Immature natural killer cell (primary cell): ENCODE measurements at regions not wholly inside any gene's neighbourhood (a gene's known extent, or its start where the extent isn't known, plus 50 kb on each side); places are given as distances from the start of the nearest gene placed in this dataset.

Experiments used
- DNase-seq, 3 donors: peaks; one replicate each; pipeline ENCODE4 v3.0.0; 2022; ENCODE audit warnings: mixed read lengths in 1 of 3
- H3K27ac Mint-ChIP-seq, 6 donors: one replicate each; pipeline ENCODE4 v1.8.0; 2020; ENCODE audit warnings: mixed read lengths in 6 of 6, mild to moderate bottlenecking in 5 of 6, inconsistent platforms in 4 of 6, moderate library complexity in 3 of 6
- H3K27me3 Mint-ChIP-seq, 3 donors: one replicate each; pipeline ENCODE4 v1.8.0; 2020 to 2021; ENCODE audit warnings: low read depth in 3 of 3, mild to moderate bottlenecking in 3 of 3, mixed read lengths in 3 of 3, moderate library complexity in 3 of 3, inconsistent platforms in 1 of 3
- H3K36me3 Mint-ChIP-seq, 3 donors: one replicate each; pipeline ENCODE4 v1.8.0; 2020; ENCODE audit warnings: mixed read lengths in 3 of 3, inconsistent platforms in 2 of 3, mild to moderate bottlenecking in 2 of 3
- H3K4me1 Mint-ChIP-seq, 2 donors: one replicate each; pipeline ENCODE4 v1.8.0; 2020; ENCODE audit warnings: inconsistent platforms in 2 of 2, mild to moderate bottlenecking in 2 of 2, mixed read lengths in 2 of 2, moderate library complexity in 1 of 2
- H3K4me3 Mint-ChIP-seq, 5 donors: one replicate each; pipeline ENCODE4 v1.8.0; 2020; ENCODE audit warnings: mild to moderate bottlenecking in 5 of 5, mixed read lengths in 5 of 5, inconsistent platforms in 3 of 5, moderate library complexity in 3 of 5
- H3K9me3 Mint-ChIP-seq, 6 donors: one replicate each; pipeline ENCODE4 v1.8.0; 2020; ENCODE audit warnings: mild to moderate bottlenecking in 6 of 6, mixed read lengths in 6 of 6, inconsistent platforms in 4 of 6, moderate library complexity in 3 of 6

DNA sequence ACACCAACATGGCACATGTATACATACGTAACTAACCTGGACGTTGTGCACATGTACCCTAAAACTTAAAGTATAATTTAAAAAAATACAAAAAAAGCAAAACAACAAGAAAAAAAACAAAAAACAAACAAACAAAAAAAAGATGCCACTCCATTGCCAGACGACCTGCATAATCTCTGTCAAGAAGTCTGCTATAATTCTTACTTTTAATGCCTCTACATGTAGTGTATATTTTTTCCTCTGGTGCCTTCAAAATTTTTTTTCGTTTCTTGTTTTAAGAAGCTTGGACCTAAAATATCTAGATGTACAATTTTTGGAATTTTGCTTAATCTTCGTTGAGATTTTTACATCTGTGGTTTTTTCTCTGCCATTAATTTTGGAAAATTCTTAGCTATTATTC, 235.6 kb upstream of the ZNF521 start:
- no peak overlapping the region for H3K27ac Mint-ChIP-seq
- no peak for DNase-seq
- no peaks in the 10 kb centered on the region for H3K4me1 Mint-ChIP-seq
- H3K36me3 Mint-ChIP-seq = peaks cover 0 to 9% (median 0%) of the 10 kb centered on the region in 3 donors
- H3K4me3 Mint-ChIP-seq = no peak overlapping the region
- peaks cover 7 to 13% (median 10%) of the 10 kb centered on the region in 6 donors for H3K9me3 Mint-ChIP-seq
- peaks cover 0 to 3% (median 2%) of the 10 kb centered on the region in 3 donors for H3K27me3 Mint-ChIP-seq

DNA sequence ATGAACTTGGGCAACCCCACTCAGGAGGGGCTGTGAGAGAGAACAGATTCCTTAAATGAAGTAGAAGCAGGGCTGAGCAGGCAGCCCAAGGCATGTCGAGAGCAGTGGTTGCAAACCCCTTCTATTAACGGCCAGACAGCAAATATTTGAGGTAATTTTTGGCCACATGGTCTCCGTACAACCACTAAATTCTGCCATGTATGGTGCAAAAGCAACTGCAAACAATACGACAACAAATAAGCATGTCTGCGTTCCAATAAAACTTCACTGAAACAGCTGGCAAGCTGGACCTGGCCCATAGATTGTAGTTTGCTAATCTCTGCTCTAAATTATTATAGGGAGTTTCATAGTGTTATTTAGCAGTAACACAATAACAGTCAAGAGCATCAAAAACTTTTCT, 217.0 kb upstream of the ZNF521 start:
- peaks cover 0 to 2% (median 0%) of the 10 kb centered on the region in 3 donors for H3K27me3 Mint-ChIP-seq
- H3K4me1 Mint-ChIP-seq = no peaks in the 10 kb centered on the region
- no peak for DNase-seq
- no peaks in the 10 kb centered on the region for H3K9me3 Mint-ChIP-seq
- H3K36me3 Mint-ChIP-seq = peaks cover 0 to 3% (median 0%) of the 10 kb centered on the region in 3 donors
- H3K4me3 Mint-ChIP-seq = no peak overlapping the region
- H3K27ac Mint-ChIP-seq = no peak overlapping the region

DNA sequence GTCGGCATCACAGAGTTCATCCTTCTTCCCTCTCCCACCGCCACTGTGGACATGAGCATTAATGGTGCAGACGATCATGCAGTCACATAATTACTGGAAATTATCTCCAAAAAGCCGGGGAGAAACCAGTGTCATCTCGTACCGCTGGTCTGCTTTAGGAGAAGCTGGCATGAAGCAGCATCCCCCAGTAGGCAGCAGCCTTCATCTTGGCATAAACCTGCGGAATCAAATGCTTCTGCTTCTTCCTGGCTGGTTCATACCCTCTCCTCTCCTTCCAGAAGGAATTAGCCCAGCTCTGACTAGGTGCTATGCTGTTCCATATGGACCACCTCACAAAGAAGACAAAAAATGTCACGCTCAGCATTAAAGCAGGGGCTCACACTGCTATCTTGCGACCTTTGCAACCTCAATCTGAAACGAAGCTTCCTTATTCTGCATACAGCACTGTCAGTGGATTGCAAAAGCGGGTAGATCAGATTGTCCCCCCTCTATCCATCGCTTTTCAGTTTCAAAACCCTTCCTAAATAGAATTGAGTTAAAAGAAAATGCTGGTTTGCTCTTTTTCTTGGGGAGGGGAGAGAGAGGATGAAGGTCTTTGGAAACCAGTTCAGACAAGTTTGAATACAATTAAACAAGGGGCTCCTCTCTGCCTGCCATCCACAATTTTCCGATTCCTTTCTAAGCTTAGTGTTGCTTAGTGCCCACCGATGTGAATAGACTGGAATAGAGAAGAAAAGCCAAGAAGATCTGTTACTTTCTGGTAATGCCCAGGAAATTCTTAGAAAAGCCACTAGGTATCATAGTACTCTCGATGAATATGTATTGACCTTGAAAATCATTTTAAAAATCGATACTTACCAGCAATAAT, 212.1 kb upstream of the ZNF521 start:
- Mint-ChIP-seq H3K4me1 (no peaks in the 10 kb centered on the region), H3K27me3 (peaks cover 0 to 2% (median 0%) of the 10 kb centered on the region in 3 donors), H3K9me3 (no peaks in the 10 kb centered on the region), H3K36me3 (no peaks in the 10 kb centered on the region), H3K4me3 (no peak overlapping the region), H3K27ac (no peak overlapping the region)
- DNase-seq = no peak

DNA sequence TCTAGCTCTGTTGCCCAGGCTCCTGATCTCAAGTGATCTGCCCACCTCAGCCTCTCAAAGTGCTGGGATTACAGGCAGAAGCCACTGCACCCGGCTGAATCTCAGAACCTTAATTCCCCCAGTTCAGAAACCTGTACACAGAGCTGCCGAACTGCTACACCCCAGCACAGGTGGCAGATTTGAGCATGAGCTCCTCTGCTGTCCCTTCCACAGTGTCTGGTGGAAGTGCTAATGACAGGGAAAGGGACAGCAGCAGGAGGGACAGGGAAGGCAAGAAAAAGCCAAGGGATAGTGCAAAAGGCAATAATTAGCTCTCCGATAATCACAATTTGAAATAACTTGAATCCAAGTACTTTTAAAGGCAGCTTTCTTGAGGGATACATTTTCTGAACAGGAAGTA, 211.4 kb upstream of the ZNF521 start:
- Mint-ChIP-seq H3K36me3 (no peaks in the 10 kb centered on the region), H3K4me3 (no peak overlapping the region), H3K27ac (no peak overlapping the region), H3K4me1 (no peaks in the 10 kb centered on the region), H3K9me3 (peaks cover 0 to 1% (median 0%) of the 10 kb centered on the region in 6 donors), H3K27me3 (peaks cover 0 to 2% (median 0%) of the 10 kb centered on the region in 3 donors)
- DNase-seq = no peak

DNA sequence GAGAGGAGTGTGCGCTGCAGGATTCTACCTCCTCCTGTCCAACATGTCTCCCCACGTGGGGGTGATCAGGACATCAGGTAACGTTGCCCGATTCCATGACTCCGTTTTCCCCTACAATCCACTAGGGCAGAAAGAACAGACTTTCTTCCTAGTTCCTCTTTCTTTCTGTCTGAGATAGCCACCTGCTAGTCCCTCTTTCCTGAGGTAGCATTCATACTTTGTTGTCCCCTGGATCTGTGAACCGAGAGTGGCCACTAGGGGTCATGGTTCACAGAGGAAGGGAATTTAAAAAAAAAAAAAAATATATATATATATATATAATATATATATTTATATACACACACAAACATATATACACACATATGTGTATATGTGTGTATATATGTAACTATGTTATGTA, 210.0 kb upstream of the ZNF521 start:
- peaks cover 0 to 2% (median 0%) of the 10 kb centered on the region in 3 donors for H3K27me3 Mint-ChIP-seq
- DNase-seq = peak in 1 of 3 donors; percentile 7
- H3K27ac Mint-ChIP-seq = no peak overlapping the region
- H3K4me3 Mint-ChIP-seq = no peak overlapping the region
- no peaks in the 10 kb centered on the region for H3K4me1 Mint-ChIP-seq
- H3K9me3 Mint-ChIP-seq = peaks cover 0 to 1% (median 0%) of the 10 kb centered on the region in 6 donors
- no peaks in the 10 kb centered on the region for H3K36me3 Mint-ChIP-seq

DNA sequence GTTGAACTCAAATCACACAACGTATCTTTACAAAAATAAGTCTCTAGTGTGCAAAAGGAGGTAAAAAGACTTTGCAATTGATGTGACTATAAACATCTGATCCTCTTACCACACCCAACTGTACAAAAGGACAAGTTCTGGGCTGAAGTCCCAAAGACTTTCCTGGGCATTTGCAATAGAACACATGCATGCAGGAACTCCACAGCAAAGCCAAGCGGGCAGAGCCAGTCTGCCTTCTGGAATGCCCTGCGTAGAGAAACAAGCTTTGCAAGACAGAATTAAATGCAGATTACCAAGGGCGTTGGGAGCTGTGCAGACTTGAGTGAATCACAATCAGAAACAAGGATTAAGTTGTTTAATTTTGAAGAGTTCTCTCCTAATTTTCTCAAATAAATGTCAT, 208.4 kb upstream of the ZNF521 start:
- no peaks in the 10 kb centered on the region for H3K36me3 Mint-ChIP-seq

DNA sequence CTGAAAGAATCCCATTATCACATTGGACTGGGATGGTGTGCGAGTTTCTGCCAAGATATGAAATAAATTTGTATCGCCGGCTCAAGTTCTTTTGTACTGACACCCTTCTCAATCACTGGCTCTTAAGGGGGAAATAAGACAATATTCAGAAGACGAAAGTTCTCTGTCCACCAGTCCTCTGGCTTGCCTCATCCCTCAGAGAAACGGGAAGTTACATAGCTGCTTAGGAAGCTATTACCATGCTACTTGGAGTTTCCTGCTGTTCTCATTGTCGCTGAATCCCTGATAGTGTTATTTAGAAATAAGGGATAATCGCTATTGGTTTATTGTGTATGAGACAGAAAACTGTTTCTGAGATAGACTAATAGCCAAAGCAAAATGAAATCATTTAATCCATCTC, 205.0 kb upstream of the ZNF521 start:
- H3K4me1 Mint-ChIP-seq = no peaks in the 10 kb centered on the region
- DNase-seq = no peak
- H3K27me3 Mint-ChIP-seq = peaks cover 0 to 2% (median 0%) of the 10 kb centered on the region in 3 donors
- H3K9me3 Mint-ChIP-seq = peaks cover 0 to 3% (median 0%) of the 10 kb centered on the region in 6 donors
- H3K36me3 Mint-ChIP-seq = peaks cover 0 to 4% (median 0%) of the 10 kb centered on the region in 3 donors
- no peak overlapping the region for H3K27ac Mint-ChIP-seq
- H3K4me3 Mint-ChIP-seq = no peak overlapping the region

More for the DNA sequence above, 208.4 kb upstream of the ZNF521 start:
- no peak for DNase-seq
- no peak overlapping the region for H3K4me3 Mint-ChIP-seq
- no peaks in the 10 kb centered on the region for H3K4me1 Mint-ChIP-seq
- peaks cover 0 to 1% (median 0%) of the 10 kb centered on the region in 6 donors for H3K9me3 Mint-ChIP-seq
- H3K27me3 Mint-ChIP-seq = peaks cover 0 to 2% (median 0%) of the 10 kb centered on the region in 3 donors
- H3K27ac Mint-ChIP-seq = no peak overlapping the region

DNA sequence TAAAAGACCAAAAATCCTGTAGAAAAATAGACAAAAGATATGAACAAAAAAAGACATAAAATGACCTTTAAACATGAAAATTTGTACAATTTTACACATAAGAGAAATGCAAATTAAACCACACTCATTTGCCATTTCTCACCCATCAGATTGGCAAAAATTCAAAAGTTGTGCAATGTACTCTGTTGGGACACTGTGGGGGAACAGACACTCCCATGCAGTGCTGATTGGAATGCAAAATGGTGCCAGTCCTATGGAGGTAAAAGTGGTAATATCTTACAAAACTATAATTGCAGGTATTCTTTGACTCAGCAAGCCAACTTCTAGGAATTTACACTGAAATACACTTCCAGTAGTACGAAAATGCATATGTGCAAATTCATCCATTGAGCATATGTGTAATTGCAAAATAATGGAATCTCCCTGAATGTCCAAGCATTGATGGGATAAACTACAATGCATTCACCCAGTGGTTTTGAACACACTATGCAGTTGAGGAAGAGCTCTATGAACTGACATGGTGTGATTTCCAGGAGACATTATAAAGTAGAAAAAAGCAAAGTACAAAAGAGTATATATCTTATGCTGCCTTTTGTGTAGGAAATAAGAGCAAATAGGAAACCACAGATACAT, 201.8 kb upstream of the ZNF521 start:
- Mint-ChIP-seq H3K27ac (no peak overlapping the region), H3K4me3 (no peak overlapping the region), H3K9me3 (peaks cover 0 to 6% (median under 1%) of the 10 kb centered on the region in 6 donors), H3K4me1 (no peaks in the 10 kb centered on the region), H3K36me3 (peaks cover 0 to 4% (median 0%) of the 10 kb centered on the region in 3 donors), H3K27me3 (no peaks in the 10 kb centered on the region)
- DNase-seq = no peak

DNA sequence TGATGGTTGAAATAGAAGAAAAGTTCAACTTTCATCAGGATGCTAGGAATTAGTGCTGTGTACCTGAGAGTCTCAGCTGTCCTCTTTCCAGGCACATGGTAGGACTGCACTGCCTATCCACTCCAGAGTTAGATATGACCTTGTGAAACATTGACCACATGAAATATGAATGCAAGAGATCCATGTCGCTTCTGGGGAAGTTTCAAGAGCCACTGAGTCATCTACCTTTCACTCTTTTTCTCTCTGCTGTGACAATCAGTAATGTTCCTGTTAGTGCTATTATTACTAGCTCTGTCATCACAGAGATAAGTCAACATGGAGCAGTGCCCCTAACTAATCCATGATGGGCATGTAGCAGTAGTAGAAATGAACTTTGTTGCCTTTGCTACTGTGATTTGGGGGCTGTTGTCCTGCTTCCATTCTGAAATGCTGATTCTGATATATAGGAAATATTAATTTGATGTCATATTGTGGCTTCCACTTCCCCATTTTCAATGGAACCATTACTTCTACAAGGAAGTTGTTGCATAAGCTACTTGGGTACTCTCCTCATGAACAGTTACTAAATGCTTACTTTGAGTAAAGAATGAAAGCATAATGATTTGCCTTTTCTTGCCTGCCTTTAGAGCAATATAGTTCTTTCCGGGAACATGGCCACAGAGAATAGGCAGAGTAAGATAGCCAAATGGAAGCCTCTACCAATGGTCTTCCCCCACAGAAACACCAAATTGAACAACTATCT, 192.8 kb upstream of the ZNF521 start:
- H3K27ac Mint-ChIP-seq = no peak overlapping the region
- H3K27me3 Mint-ChIP-seq = peaks cover 0 to 1% (median 0%) of the 10 kb centered on the region in 3 donors
- no peaks in the 10 kb centered on the region for H3K36me3 Mint-ChIP-seq
- H3K4me1 Mint-ChIP-seq = no peaks in the 10 kb centered on the region
- no peak overlapping the region for H3K4me3 Mint-ChIP-seq
- DNase-seq = no peak
- peaks cover 0 to 19% (median 9%) of the 10 kb centered on the region in 6 donors for H3K9me3 Mint-ChIP-seq

DNA sequence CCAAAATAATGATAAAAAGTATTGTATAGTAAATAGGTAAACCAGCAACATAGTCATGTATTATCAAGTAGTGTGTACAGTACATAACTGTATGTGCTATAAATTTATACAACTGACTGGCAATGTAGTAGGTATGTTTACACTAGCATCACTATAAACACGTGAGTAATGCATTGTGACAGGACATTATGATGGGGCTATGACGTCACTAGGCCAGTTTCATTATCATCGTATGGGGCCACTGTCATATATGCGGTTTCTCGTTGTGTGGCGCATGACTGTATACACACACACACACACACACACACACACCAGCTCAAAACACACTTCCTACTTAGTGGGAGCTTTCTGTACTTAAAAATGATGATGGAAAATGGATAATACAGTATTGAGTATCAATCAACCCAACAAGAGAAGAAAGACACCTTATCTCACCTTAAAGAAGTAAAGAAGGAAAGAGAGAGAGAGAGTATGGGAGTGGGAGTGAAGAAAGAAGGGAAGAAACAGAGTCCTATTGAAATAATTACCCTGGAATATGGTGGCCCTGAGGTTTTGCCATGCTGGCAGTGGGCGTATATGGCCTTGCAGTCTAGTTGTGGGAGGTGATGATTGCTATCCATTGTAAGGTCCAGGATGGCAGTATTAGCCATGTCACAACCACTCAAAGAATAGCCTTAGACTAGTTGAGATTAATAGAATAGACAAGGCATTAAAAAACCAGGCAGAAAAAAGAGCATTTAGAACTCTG, 186.4 kb upstream of the ZNF521 start:
- H3K27ac Mint-ChIP-seq = no peak overlapping the region
- no peaks in the 10 kb centered on the region for H3K27me3 Mint-ChIP-seq
- DNase-seq = no peak

DNA sequence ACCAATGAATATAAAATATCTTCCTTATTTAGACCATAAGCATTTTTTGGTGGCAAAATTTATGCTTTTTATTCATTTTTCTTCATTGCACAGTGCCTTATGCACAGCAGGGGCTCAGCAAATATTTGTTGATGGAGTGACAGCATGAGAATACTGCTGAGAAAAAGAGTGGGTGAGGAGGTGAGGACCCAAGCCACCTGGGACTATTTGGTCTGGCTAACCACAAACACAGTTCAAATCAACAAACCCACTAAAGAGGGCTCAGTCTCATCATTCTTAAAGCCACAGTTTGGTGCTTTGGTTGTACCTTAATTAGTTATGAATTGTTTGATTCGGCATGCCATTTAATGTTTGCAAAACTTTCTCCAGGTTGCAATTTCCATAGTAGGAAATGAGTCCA, 183.5 kb upstream of the ZNF521 start:
- no peaks in the 10 kb centered on the region for H3K27me3 Mint-ChIP-seq
- no peaks in the 10 kb centered on the region for H3K4me1 Mint-ChIP-seq
- no peak overlapping the region for H3K4me3 Mint-ChIP-seq
- H3K27ac Mint-ChIP-seq = no peak overlapping the region
- no peaks in the 10 kb centered on the region for H3K9me3 Mint-ChIP-seq
- no peaks in the 10 kb centered on the region for H3K36me3 Mint-ChIP-seq
- no peak for DNase-seq

More for the DNA sequence above, 186.4 kb upstream of the ZNF521 start:
- H3K4me3 Mint-ChIP-seq = no peak overlapping the region
- H3K4me1 Mint-ChIP-seq = no peaks in the 10 kb centered on the region
- no peaks in the 10 kb centered on the region for H3K9me3 Mint-ChIP-seq
- no peaks in the 10 kb centered on the region for H3K36me3 Mint-ChIP-seq

DNA sequence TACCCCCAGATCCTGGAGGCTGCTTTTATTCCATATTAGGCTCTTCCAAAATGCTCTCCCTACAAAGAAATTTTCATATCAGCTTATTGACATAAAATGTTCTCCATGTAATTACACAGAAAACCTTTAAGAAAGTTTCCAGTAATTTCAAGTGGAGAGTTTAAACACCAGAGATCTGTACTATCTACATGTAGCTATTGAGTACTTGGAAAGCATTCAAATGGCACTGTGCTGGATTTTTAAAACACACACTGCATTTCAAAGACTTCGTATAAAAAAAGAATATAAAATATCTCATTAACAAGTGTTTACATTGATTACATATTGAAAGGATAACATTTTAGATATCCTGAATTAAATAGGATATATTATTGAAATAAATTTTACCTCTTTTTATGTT, 182.4 kb upstream of the ZNF521 start:
- no peak for DNase-seq
- H3K4me1 Mint-ChIP-seq = no peaks in the 10 kb centered on the region
- no peaks in the 10 kb centered on the region for H3K27me3 Mint-ChIP-seq
- H3K27ac Mint-ChIP-seq = no peak overlapping the region
- no peaks in the 10 kb centered on the region for H3K9me3 Mint-ChIP-seq
- no peaks in the 10 kb centered on the region for H3K36me3 Mint-ChIP-seq
- H3K4me3 Mint-ChIP-seq = no peak overlapping the region

DNA sequence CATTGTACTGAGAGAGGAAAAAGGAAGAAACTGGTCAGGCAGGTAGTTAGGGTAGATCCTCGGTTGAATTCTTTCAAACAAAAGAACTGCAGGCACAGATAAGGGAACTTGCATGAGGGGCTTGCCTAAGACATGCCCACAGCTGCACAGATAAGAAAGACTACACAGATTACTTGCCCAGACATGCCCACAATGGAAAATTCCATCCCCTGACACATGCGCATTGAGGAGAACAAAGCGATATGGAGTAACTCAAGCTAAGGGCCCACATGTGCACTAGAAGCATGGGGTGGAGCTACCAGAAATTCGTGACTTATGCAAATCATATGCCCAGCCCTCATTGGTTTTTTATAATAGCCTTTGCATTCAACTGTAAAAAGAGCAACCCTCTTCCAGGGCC, 181.3 kb upstream of the ZNF521 start:
- Mint-ChIP-seq H3K9me3 (peaks cover 0 to 2% (median 0%) of the 10 kb centered on the region in 6 donors), H3K27ac (no peak overlapping the region), H3K36me3 (no peaks in the 10 kb centered on the region), H3K4me3 (no peak overlapping the region), H3K4me1 (no peaks in the 10 kb centered on the region), H3K27me3 (no peaks in the 10 kb centered on the region)
- DNase-seq = no peak
